ENCODE measurements at regions not wholly inside any gene's neighbourhood (a gene's known extent, or its start where the extent isn't known, plus 50 kb on each side); places are given as distances from the start of the nearest gene placed in this dataset.

DNA sequence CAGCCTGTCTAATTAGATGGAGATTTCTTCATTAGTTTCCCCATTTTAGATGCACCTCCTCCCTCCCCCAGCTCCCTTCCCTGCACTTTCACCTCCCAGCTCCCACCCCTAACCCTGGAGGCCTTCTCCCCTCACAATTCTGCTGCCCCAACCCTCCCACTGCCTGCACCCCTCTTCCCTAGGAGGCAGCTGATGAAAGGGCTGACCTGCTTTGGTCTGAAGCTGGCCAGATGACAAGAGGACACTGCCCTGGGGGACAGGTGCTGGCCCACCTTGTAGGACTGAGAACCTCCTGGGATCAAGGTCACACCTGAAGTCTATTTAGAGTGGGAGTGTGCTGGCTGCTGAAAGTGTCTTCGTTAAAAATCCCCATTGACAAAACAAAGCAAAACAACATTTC, 259.4 kb downstream of the TLE3 start:
- H3K27me3 Mint-ChIP-seq (ENCODE audit: low read depth) = peaks cover 22% of the 10 kb centered on the region
- no peaks in the 10 kb centered on the region for H3K9me3 Mint-ChIP-seq
- H3K27ac Mint-ChIP-seq (ENCODE audit: unreplicated experiment) = no peak overlapping the region
- DNase-seq (ENCODE audit: low read depth, low spot score) = no peak
- TF ChIP-seq, protein P1, sequence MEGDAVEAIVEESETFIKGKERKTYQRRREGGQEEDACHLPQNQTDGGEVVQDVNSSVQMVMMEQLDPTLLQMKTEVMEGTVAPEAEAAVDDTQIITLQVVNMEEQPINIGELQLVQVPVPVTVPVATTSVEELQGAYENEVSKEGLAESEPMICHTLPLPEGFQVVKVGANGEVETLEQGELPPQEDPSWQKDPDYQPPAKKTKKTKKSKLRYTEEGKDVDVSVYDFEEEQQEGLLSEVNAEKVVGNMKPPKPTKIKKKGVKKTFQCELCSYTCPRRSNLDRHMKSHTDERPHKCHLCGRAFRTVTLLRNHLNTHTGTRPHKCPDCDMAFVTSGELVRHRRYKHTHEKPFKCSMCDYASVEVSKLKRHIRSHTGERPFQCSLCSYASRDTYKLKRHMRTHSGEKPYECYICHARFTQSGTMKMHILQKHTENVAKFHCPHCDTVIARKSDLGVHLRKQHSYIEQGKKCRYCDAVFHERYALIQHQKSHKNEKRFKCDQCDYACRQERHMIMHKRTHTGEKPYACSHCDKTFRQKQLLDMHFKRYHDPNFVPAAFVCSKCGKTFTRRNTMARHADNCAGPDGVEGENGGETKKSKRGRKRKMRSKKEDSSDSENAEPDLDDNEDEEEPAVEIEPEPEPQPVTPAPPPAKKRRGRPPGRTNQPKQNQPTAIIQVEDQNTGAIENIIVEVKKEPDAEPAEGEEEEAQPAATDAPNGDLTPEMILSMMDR (conservative IDR thresholded peaks at IDR 0.05) = no peak
- H3K4me3 Mint-ChIP-seq = no peak overlapping the region
- peaks cover 11% of the 10 kb centered on the region for H3K4me1 Mint-ChIP-seq
- no peaks in the 10 kb centered on the region for H3K36me3 Mint-ChIP-seq (ENCODE audit: low read depth)

DNA sequence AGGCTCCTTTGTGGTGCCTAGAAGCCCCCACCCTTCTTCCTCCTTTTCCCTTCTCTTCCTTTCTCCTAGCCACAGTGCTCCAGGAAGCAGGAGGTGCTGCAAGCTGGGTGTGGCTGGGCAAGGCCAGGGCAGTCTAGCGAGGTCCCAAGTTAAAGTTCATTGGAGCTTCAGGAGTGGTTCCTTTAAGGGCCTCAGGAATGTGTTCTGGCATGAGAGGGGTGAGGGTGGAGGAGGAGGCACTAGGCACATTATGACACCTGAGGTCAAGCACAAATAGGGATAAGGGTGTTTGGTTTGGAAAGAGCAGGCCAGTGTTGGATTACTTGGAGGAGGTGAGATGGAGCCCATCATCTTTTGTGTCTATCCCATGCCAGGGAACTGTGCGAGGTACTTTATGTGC, 258.7 kb downstream of the TLE3 start:
- H3K27me3 Mint-ChIP-seq (ENCODE audit: low read depth) = peaks cover 24% of the 10 kb centered on the region
- H3K36me3 Mint-ChIP-seq (ENCODE audit: low read depth) = no peaks in the 10 kb centered on the region
- peaks cover 11% of the 10 kb centered on the region for H3K4me1 Mint-ChIP-seq
- TF ChIP-seq, protein P1 (conservative IDR thresholded peaks at IDR 0.05) = no peak
- no peak overlapping the region for H3K27ac Mint-ChIP-seq (ENCODE audit: unreplicated experiment)
- no peak for DNase-seq (ENCODE audit: low read depth, low spot score)
- no peak overlapping the region for H3K4me3 Mint-ChIP-seq
- no peaks in the 10 kb centered on the region for H3K9me3 Mint-ChIP-seq

DNA sequence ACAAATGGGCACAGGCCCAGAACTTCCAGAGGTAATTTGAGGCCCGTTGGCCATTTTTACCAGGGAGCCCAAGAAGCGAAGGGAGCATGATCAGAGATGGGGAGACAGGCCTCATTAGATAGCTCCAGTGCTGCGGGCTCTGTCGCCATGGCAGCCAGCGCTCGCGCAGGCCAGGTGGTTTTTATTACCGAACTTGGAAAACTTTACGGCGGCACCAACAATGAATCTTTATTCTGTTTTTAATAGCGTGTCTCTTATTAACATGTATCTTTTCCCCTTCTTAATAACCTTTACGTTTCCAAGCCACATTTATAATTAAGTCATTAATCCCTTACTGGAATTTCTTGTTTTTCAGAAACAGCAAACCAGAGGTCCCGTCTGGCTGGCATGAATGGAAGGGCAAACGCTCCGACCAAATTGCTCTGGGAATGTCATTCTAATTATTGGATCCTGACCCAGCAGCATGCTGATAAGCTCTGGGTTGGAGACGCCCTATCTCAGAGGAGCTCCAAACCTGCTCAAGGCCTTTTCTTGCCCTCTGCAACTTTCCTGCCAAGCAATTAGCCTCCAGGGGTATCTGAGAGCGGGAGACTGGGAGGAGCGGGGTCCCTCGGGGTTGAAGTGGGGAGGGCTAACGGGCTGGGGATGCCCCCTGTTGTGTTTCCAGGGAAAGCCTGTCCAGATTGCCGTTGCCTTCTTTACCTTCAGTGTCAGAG, 256.4 kb downstream of the TLE3 start:
- TF ChIP-seq, protein P1 (conservative IDR thresholded peaks at IDR 0.05) = no peak
- Mint-ChIP-seq H3K4me3 (no peak overlapping the region), H3K36me3 (ENCODE audit: low read depth) (no peaks in the 10 kb centered on the region), H3K27ac (ENCODE audit: unreplicated experiment) (no peak overlapping the region), H3K9me3 (no peaks in the 10 kb centered on the region), H3K4me1 (peaks cover 4% of the 10 kb centered on the region), H3K27me3 (ENCODE audit: low read depth) (peaks cover 23% of the 10 kb centered on the region)
- DNase-seq (ENCODE audit: low read depth, low spot score) = no peak

DNA sequence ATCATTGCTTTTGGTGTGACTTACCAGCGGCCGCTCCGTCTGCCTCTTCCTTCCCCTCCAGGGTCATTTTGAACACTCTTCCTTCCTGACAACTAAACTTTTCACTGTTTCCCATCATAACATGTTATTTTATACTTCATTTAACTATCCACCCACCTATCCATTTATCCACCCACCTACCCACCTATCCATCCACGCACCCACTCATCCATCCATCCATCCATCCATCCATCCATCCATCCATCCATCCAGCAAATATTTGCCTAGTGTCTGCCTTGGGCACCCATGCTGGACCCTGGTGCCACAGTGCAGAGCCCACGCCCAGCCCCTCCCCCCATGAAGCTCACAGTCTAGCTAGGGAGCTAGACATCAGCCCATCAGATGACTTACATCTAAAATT, 254.9 kb downstream of the TLE3 start:
- Mint-ChIP-seq H3K4me1 (peaks cover 4% of the 10 kb centered on the region), H3K9me3 (no peaks in the 10 kb centered on the region), H3K36me3 (ENCODE audit: low read depth) (no peaks in the 10 kb centered on the region), H3K4me3 (no peak overlapping the region), H3K27ac (ENCODE audit: unreplicated experiment) (no peak overlapping the region), H3K27me3 (ENCODE audit: low read depth) (peaks cover 33% of the 10 kb centered on the region)
- DNase-seq (ENCODE audit: low read depth, low spot score) = no peak
- TF ChIP-seq, protein P1 (conservative IDR thresholded peaks at IDR 0.05) = no peak

DNA sequence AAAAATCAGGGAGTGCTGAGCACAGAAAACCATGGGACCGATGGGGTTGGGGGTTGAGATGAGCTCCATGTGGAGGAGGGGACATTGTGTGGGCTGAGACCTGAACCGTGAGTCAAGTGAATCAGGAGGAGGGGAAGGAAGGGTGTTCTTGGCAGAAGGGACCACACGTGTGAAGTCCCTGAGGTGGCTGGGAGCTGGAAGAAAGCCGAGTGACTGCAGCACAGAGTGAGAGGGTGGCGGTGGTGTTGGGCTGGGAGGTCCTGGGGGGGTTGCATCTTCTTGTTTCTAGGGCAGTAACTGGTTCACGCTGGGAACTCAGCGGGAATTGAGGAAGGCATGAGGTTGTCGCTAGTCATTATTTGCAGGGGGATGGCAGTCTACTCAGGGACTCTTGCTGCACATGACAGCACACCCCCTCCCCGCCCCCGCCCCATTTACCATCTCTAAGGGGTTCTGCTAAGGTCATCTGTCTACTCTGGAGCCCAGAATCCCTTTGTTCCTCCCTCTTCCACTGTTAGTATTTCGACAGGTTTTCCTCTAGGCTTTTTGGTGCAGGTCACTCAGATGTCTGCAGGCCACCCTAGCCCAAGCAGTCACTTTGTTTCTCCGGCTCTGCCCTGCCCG, 254.3 kb downstream of the TLE3 start:
- Mint-ChIP-seq H3K27me3 (ENCODE audit: low read depth) (peaks cover 37% of the 10 kb centered on the region), H3K36me3 (ENCODE audit: low read depth) (no peaks in the 10 kb centered on the region), H3K4me3 (no peak overlapping the region), H3K4me1 (peaks cover 4% of the 10 kb centered on the region), H3K9me3 (no peaks in the 10 kb centered on the region), H3K27ac (ENCODE audit: unreplicated experiment) (peak overlapping the region; percentile 35)
- DNase-seq (ENCODE audit: low read depth, low spot score) = no peak
- TF ChIP-seq, protein P1 (conservative IDR thresholded peaks at IDR 0.05) = no peak
